DND-41 (cell line): ENCODE measurements at regions not wholly inside any gene's neighbourhood (a gene's known extent, or its start where the extent isn't known, plus 50 kb on each side); places are given as distances from the start of the nearest gene placed in this dataset.

Experiments
- EZH2 ChIP-seq: IDR thresholded peaks from 3 replicates; pipeline ENCODE4 v1.6.1; 2012; ENCODE audit warnings: borderline replicate concordance, low read depth, mild to moderate bottlenecking, moderate library complexity, low read length, inconsistent platforms; ENCODE audit not compliant: severe bottlenecking
- TF ChIP-seq, protein P1 (sequence below): IDR thresholded peaks from 2 replicates; pipeline ENCODE4 v1.5.1; 2012; ENCODE audit warnings: borderline replicate concordance, low read length, moderate library complexity, mild to moderate bottlenecking; ENCODE audit not compliant: poor library complexity, severe bottlenecking; ENCODE audit errors: extremely low read depth

GRCh38 chr3:165549037-165549436 is 288.2 kb downstream of the BCHE start:
- TF ChIP-seq, protein P1, sequence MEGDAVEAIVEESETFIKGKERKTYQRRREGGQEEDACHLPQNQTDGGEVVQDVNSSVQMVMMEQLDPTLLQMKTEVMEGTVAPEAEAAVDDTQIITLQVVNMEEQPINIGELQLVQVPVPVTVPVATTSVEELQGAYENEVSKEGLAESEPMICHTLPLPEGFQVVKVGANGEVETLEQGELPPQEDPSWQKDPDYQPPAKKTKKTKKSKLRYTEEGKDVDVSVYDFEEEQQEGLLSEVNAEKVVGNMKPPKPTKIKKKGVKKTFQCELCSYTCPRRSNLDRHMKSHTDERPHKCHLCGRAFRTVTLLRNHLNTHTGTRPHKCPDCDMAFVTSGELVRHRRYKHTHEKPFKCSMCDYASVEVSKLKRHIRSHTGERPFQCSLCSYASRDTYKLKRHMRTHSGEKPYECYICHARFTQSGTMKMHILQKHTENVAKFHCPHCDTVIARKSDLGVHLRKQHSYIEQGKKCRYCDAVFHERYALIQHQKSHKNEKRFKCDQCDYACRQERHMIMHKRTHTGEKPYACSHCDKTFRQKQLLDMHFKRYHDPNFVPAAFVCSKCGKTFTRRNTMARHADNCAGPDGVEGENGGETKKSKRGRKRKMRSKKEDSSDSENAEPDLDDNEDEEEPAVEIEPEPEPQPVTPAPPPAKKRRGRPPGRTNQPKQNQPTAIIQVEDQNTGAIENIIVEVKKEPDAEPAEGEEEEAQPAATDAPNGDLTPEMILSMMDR, result no peak
- TF ChIP-seq EZH2, result no peak
